ENCODE measurements at regions not wholly inside any gene's neighbourhood (a gene's known extent, or its start where the extent isn't known, plus 50 kb on each side); places are given as distances from the start of the nearest gene placed in this dataset.

DNA sequence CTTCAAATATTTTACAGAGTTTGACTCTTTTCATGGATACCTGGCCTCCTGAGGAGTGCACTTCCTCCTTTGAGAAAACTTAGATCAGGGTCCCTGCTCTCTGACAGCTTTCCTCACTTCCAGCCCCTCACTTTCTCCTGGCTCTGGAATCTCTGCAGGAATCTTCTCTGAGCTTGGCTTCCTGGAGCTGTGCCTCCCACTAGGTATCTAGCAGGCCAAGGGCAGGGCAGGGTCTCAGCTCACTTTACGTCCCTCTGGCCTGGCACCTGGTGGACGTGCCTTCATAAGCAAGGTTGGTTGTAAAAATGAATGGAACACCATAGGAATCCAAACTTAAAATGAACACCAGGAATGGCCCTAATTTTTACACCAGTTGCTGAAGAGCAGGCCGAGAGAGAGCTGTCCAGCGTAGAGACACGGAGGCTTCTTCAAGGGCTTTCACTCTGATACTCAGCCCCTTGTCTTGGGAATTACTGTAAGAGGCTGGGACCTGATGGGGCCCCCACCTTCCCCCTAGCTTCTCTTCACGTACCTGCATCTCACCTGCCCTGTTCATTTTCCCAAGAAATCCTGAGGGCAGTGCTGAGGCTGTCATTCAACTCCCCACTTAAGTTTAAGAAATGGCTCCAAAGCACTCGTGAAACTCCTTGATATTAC lies 426.9 kb upstream of the ID2 start:
- H3K36me3 Mint-ChIP-seq = no peaks in the 10 kb centered on the region
- no peaks in the 10 kb centered on the region for H3K4me1 ChIP-seq (ENCODE audit: control insufficient read depth, insufficient read depth, low read length, poor library complexity, severe bottlenecking)
- H3K4me3 Mint-ChIP-seq = no peak overlapping the region
- H3K9me3 Mint-ChIP-seq = peaks cover 0 to 4% (median 0%) of the 10 kb centered on the region in 7 donors
- no peak overlapping the region for H3K4me3 ChIP-seq (ENCODE audit: low read depth, low read length)
- no peak overlapping the region for H3K27ac Mint-ChIP-seq
- DNase-seq (no peak), ATAC-seq (ENCODE audit: low read depth in 2 of 2) (no peak)
- H3K4me1 Mint-ChIP-seq = peaks cover 0 to 7% (median 0%) of the 10 kb centered on the region in 4 donors
- H3K27me3 ChIP-seq (ENCODE audit: control insufficient read depth, insufficient read depth, low read length) = no peaks in the 10 kb centered on the region
- no peaks in the 10 kb centered on the region for H3K9me3 ChIP-seq (ENCODE audit: control insufficient read depth in 2 of 2, low read length in 2 of 2)
- H3K36me3 ChIP-seq (ENCODE audit: control insufficient read depth, insufficient read depth, low read length) = no peaks in the 10 kb centered on the region
- no peaks in the 10 kb centered on the region for H3K27me3 Mint-ChIP-seq
- no peak overlapping the region for H3K27ac ChIP-seq (ENCODE audit: insufficient read depth, low read length, poor library complexity, severe bottlenecking)

DNA sequence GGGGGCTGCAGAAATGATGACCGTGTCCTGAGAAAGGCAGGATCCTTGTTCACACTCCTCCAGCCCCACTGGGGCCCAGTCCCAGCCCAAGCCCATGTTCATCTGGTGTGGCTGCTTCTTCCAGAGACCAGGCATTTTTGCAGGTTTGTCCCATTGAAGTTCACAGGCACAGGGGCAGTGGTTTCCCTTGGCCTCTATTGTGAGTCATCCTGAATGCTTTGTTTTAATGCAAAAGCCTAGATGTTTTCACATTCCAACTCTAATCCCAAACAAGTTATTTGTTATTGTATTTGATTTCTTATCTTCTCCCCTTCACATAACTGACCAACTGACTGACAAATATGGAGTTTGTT lies 426.4 kb upstream of the ID2 start:
- no peak for ATAC-seq (ENCODE audit: low read depth in 2 of 2)
- Mint-ChIP-seq H3K4me3 (no peak overlapping the region), H3K36me3 (no peaks in the 10 kb centered on the region), H3K27ac (no peak overlapping the region), H3K9me3 (peaks cover 0 to 2% (median 0%) of the 10 kb centered on the region in 7 donors), H3K27me3 (no peaks in the 10 kb centered on the region), H3K4me1 (peaks cover 0 to 7% (median 0%) of the 10 kb centered on the region in 4 donors)
- no peak overlapping the region for H3K4me3 ChIP-seq (ENCODE audit: low read depth, low read length)
- H3K27me3 ChIP-seq (ENCODE audit: control insufficient read depth, insufficient read depth, low read length) = no peaks in the 10 kb centered on the region
- no peaks in the 10 kb centered on the region for H3K9me3 ChIP-seq (ENCODE audit: control insufficient read depth in 2 of 2, low read length in 2 of 2)
- no peaks in the 10 kb centered on the region for H3K36me3 ChIP-seq (ENCODE audit: control insufficient read depth, insufficient read depth, low read length)
- H3K4me1 ChIP-seq (ENCODE audit: control insufficient read depth, insufficient read depth, low read length, poor library complexity, severe bottlenecking) = no peaks in the 10 kb centered on the region
- no peak overlapping the region for H3K27ac ChIP-seq (ENCODE audit: insufficient read depth, low read length, poor library complexity, severe bottlenecking)
- DNase-seq = no peak

DNA sequence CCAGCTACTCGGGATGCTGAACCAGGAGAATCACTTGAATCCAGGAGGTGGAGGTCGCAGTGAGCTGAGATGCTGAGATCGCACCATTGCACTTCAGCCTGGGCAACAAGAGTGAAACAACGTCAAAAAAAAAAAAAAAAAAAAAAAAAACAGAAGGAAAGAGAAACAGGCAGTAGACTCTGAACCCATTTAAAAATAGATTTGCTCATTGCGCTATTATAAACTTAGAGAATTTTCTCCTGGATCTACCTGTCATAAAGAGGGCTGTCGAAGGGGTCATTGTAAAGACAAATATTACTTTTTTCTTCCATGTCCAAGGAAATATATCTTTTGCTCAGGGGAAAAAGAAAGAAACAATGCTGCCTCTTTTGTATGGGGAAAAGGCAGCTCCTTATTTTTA lies 425.0 kb upstream of the ID2 start:
- H3K4me1 Mint-ChIP-seq = peaks cover 0 to 7% (median 0%) of the 10 kb centered on the region in 4 donors
- H3K27ac Mint-ChIP-seq = no peak overlapping the region
- no peak for ATAC-seq (ENCODE audit: low read depth in 2 of 2)
- Histone ChIP-seq H3K27me3 (ENCODE audit: control insufficient read depth, insufficient read depth, low read length) (no peaks in the 10 kb centered on the region), H3K27ac (ENCODE audit: insufficient read depth, low read length, poor library complexity, severe bottlenecking) (no peak overlapping the region), H3K4me1 (ENCODE audit: control insufficient read depth, insufficient read depth, low read length, poor library complexity, severe bottlenecking) (no peaks in the 10 kb centered on the region), H3K9me3 (ENCODE audit: control insufficient read depth in 2 of 2, low read length in 2 of 2) (no peaks in the 10 kb centered on the region), H3K4me3 (ENCODE audit: low read depth, low read length) (no peak overlapping the region), H3K36me3 (ENCODE audit: control insufficient read depth, insufficient read depth, low read length) (no peaks in the 10 kb centered on the region)
- peaks cover 0 to 1% (median 0%) of the 10 kb centered on the region in 7 donors for H3K9me3 Mint-ChIP-seq
- H3K36me3 Mint-ChIP-seq = no peaks in the 10 kb centered on the region
- no peak overlapping the region for H3K4me3 Mint-ChIP-seq
- DNase-seq = no peak
- no peaks in the 10 kb centered on the region for H3K27me3 Mint-ChIP-seq

DNA sequence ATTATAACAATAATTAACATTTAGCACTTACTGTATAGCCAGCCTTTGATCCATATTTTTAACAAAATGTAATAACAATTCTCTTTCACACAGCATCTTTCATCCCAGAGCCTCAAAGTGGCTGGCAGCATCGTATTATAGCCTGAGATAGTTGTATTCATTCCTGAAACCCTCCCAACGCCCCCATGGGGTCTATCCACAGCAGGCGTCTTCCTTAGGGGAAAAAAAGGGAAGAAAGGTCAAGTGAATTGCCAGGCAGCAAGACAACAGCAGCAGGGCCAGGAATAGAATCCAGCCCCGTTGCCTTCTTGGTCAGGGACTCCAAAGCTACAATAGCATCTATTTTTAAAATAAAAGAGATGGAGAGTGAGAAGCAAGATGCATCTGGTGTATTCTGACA lies 424.4 kb upstream of the ID2 start:
- Histone ChIP-seq H3K36me3 (ENCODE audit: control insufficient read depth, insufficient read depth, low read length) (no peaks in the 10 kb centered on the region), H3K27me3 (ENCODE audit: control insufficient read depth, insufficient read depth, low read length) (no peaks in the 10 kb centered on the region), H3K9me3 (ENCODE audit: control insufficient read depth in 2 of 2, low read length in 2 of 2) (no peaks in the 10 kb centered on the region), H3K4me1 (ENCODE audit: control insufficient read depth, insufficient read depth, low read length, poor library complexity, severe bottlenecking) (no peaks in the 10 kb centered on the region), H3K27ac (ENCODE audit: insufficient read depth, low read length, poor library complexity, severe bottlenecking) (no peak overlapping the region), H3K4me3 (ENCODE audit: low read depth, low read length) (no peak overlapping the region)
- Mint-ChIP-seq H3K27me3 (no peaks in the 10 kb centered on the region), H3K4me1 (peaks cover 0 to 7% (median 0%) of the 10 kb centered on the region in 4 donors), H3K27ac (no peak overlapping the region), H3K4me3 (no peak overlapping the region), H3K9me3 (peaks cover 0 to 1% (median 0%) of the 10 kb centered on the region in 7 donors), H3K36me3 (no peaks in the 10 kb centered on the region)
- no peak for DNase-seq
- ATAC-seq (ENCODE audit: low read depth in 2 of 2) = no peak

DNA sequence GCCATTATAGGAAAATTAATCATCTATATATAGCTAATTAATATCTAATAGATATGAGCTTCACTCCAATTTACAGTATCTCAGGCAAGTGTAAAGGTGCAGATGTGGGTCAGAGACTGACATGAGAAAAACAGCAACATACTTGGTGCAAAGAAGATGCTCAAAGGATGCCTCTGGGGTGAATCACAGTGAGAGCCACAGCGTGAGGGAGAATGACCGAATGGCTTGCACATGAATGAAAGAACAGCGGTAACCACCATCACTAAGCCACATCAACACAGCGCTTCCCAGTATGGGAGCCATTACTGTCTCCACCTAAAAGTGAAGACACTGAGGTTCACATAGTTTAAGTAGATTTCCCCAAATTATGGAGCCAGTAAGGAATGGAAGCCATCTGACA lies 423.4 kb upstream of the ID2 start:
- no peak overlapping the region for H3K27ac Mint-ChIP-seq
- peaks cover 0 to 1% (median 0%) of the 10 kb centered on the region in 7 donors for H3K9me3 Mint-ChIP-seq
- ATAC-seq (ENCODE audit: low read depth in 2 of 2) = no peak
- no peak overlapping the region for H3K27ac ChIP-seq (ENCODE audit: insufficient read depth, low read length, poor library complexity, severe bottlenecking)
- no peaks in the 10 kb centered on the region for H3K36me3 ChIP-seq (ENCODE audit: control insufficient read depth, insufficient read depth, low read length)
- H3K27me3 Mint-ChIP-seq = no peaks in the 10 kb centered on the region
- no peaks in the 10 kb centered on the region for H3K9me3 ChIP-seq (ENCODE audit: control insufficient read depth in 2 of 2, low read length in 2 of 2)
- H3K4me3 Mint-ChIP-seq = no peak overlapping the region
- no peaks in the 10 kb centered on the region for H3K36me3 Mint-ChIP-seq
- peaks cover 0 to 7% (median 0%) of the 10 kb centered on the region in 4 donors for H3K4me1 Mint-ChIP-seq
- no peaks in the 10 kb centered on the region for H3K27me3 ChIP-seq (ENCODE audit: control insufficient read depth, insufficient read depth, low read length)
- DNase-seq = no peak
- no peak overlapping the region for H3K4me3 ChIP-seq (ENCODE audit: low read depth, low read length)
- H3K4me1 ChIP-seq (ENCODE audit: control insufficient read depth, insufficient read depth, low read length, poor library complexity, severe bottlenecking) = no peaks in the 10 kb centered on the region

DNA sequence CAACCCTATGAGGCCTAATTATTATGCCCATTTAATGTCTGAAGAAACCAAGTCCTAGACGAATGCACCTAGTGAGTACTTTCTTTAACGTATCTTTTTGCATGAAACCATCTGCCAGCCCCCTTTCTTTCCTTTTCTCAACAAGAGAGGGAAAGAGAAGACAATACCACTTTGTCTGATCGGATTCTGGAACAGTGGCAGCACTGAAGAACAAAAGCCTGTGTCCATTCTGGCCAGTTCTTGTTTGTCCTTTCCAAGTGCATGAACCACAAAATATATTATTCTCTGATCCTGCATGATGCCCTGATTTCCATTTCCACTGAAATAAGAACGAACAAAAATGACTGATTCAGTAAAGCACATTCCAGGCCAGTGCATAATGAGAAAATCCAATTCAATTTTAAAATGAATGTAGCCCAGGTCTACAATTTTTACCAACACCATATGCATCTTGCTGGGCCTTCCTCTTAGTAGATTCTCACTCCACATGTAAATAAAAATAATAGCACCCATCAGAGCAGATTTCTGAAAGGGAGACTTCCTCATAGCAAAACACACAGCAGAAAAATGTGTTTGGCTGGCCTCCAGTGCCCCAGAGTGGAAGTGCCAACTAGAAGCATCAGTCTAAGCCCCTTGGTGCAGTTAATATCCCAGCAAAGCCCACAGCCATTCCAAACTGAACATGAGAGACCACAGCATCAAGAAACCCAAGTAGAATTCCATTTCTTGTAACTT lies 422.6 kb upstream of the ID2 start:
- DNase-seq (no peak), ATAC-seq (ENCODE audit: low read depth in 2 of 2) (no peak)
- no peaks in the 10 kb centered on the region for H3K27me3 ChIP-seq (ENCODE audit: control insufficient read depth, insufficient read depth, low read length)
- H3K4me1 Mint-ChIP-seq = peaks cover 0 to under 1% (median 0%) of the 10 kb centered on the region in 4 donors
- no peaks in the 10 kb centered on the region for H3K36me3 ChIP-seq (ENCODE audit: control insufficient read depth, insufficient read depth, low read length)
- no peaks in the 10 kb centered on the region for H3K9me3 ChIP-seq (ENCODE audit: control insufficient read depth in 2 of 2, low read length in 2 of 2)
- no peak overlapping the region for H3K27ac ChIP-seq (ENCODE audit: insufficient read depth, low read length, poor library complexity, severe bottlenecking)
- no peak overlapping the region for H3K4me3 ChIP-seq (ENCODE audit: low read depth, low read length)
- no peaks in the 10 kb centered on the region for H3K36me3 Mint-ChIP-seq
- H3K9me3 Mint-ChIP-seq = no peaks in the 10 kb centered on the region
- no peaks in the 10 kb centered on the region for H3K27me3 Mint-ChIP-seq
- no peak overlapping the region for H3K27ac Mint-ChIP-seq
- H3K4me3 Mint-ChIP-seq = no peak overlapping the region
- no peaks in the 10 kb centered on the region for H3K4me1 ChIP-seq (ENCODE audit: control insufficient read depth, insufficient read depth, low read length, poor library complexity, severe bottlenecking)

DNA sequence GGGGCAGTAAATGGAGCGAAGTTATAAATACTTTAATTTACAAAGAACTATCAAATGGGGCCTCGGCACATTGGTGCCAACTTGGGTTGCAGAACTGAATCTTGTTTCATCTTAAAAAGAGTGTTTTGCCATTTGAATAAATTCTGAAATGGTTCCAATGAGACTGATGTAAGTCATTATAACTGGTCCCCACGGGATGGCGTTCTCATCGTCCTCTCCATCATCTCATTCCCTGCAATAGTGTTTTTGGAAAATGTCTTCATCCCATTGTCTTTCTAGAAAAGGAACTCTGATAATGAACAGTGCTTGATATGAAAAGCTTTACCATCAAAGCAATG lies 422.0 kb upstream of the ID2 start:
- no peak overlapping the region for H3K27ac ChIP-seq (ENCODE audit: insufficient read depth, low read length, poor library complexity, severe bottlenecking)
- Mint-ChIP-seq H3K27ac (no peak overlapping the region), H3K36me3 (no peaks in the 10 kb centered on the region), H3K27me3 (no peaks in the 10 kb centered on the region), H3K9me3 (no peaks in the 10 kb centered on the region), H3K4me1 (no peaks in the 10 kb centered on the region), H3K4me3 (no peak overlapping the region)
- H3K4me1 ChIP-seq (ENCODE audit: control insufficient read depth, insufficient read depth, low read length, poor library complexity, severe bottlenecking) = no peaks in the 10 kb centered on the region
- no peak overlapping the region for H3K4me3 ChIP-seq (ENCODE audit: low read depth, low read length)
- DNase-seq (no peak), ATAC-seq (ENCODE audit: low read depth in 2 of 2) (no peak)
- no peaks in the 10 kb centered on the region for H3K36me3 ChIP-seq (ENCODE audit: control insufficient read depth, insufficient read depth, low read length)
- no peaks in the 10 kb centered on the region for H3K9me3 ChIP-seq (ENCODE audit: control insufficient read depth in 2 of 2, low read length in 2 of 2)
- no peaks in the 10 kb centered on the region for H3K27me3 ChIP-seq (ENCODE audit: control insufficient read depth, insufficient read depth, low read length)

DNA sequence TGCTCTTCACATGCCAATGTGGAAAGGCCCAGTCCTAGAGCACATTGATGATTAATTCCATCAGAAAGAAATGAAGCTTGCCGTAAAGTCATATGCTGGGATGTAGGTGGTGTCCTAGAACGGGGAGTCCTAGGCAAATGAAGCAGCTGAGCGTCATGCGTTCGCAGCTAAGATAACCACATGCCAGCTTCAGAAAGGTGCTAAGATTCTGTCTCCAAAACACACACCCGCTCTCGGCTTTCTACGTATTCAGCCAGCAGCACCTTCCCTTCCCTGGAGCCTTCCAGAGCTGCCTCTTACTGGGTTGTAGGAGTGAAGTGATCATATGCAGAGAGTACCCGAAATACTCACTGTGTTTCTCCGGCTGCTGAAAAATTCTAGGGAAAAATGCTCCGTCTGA lies 421.6 kb upstream of the ID2 start:
- Mint-ChIP-seq H3K27ac (no peak overlapping the region), H3K4me3 (no peak overlapping the region), H3K4me1 (no peaks in the 10 kb centered on the region), H3K9me3 (no peaks in the 10 kb centered on the region), H3K36me3 (no peaks in the 10 kb centered on the region), H3K27me3 (no peaks in the 10 kb centered on the region)
- no peaks in the 10 kb centered on the region for H3K9me3 ChIP-seq (ENCODE audit: control insufficient read depth in 2 of 2, low read length in 2 of 2)
- H3K4me3 ChIP-seq (ENCODE audit: low read depth, low read length) = no peak overlapping the region
- H3K4me1 ChIP-seq (ENCODE audit: control insufficient read depth, insufficient read depth, low read length, poor library complexity, severe bottlenecking) = no peaks in the 10 kb centered on the region
- no peaks in the 10 kb centered on the region for H3K27me3 ChIP-seq (ENCODE audit: control insufficient read depth, insufficient read depth, low read length)
- ATAC-seq (ENCODE audit: low read depth in 2 of 2) = no peak
- no peaks in the 10 kb centered on the region for H3K36me3 ChIP-seq (ENCODE audit: control insufficient read depth, insufficient read depth, low read length)
- DNase-seq = no peak
- H3K27ac ChIP-seq (ENCODE audit: insufficient read depth, low read length, poor library complexity, severe bottlenecking) = no peak overlapping the region
